ENCODE measurements at regions not wholly inside any gene's neighbourhood (a gene's known extent, or its start where the extent isn't known, plus 50 kb on each side); places are given as distances from the start of the nearest gene placed in this dataset.

GRCh38 chr16:6726621-6727020, 606.0 kb upstream of the RBFOX1 start:
- TF ChIP-seq EGR1 (IDR thresholded peaks at IDR 0.05): no peak
- TF ChIP-seq RAD21 (IDR thresholded peaks at IDR 0.05; ENCODE audit: low read depth): no peak

Data from Ishikawa (cell line).